ENCODE measurements at regions not wholly inside any gene's neighbourhood (a gene's known extent, or its start where the extent isn't known, plus 50 kb on each side); places are given as distances from the start of the nearest gene placed in this dataset.

DNA sequence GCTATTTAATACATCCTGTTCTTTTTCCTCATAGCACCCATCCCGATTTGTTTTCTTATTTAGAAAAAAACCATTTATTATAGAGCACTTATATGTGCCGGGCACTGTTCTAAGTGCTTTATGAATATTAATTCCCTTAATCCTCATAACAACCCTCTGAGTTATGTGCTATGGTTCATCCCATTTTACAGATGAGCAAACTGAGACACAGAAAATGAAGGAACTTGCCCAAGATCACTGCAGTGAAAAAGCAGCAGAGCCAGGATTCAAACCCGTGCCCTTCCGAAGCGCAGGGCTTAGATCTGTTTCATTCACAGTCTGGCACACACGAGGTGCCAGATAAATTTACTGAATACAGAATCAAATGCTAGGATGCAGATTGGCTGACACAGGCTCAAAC lies 85.1 kb upstream of the ZC3H12A start:
- Histone ChIP-seq H3K4me3 (replicated peaks in 1 of 3; ENCODE audit: insufficient read depth in 1 of 3, low read depth in 1 of 3, low read length in 3 of 3) (no peak overlapping the region), H3K27me3 (ENCODE audit: control insufficient read depth in 2 of 2, insufficient read depth in 2 of 2, low read length in 2 of 2) (no peaks in the 10 kb centered on the region), H3K27ac (ENCODE audit: insufficient read depth, low read depth, low read length) (no peak overlapping the region), H3K4me1 (ENCODE audit: control insufficient read depth, extremely low read depth, insufficient read depth, low read length) (no peaks in the 10 kb centered on the region), H2AFZ (ENCODE audit: low read depth, low read length) (no peak overlapping the region), H3K36me3 (ENCODE audit: control insufficient read depth in 2 of 2, extremely low read depth in 1 of 2, insufficient read depth in 2 of 2, low read length in 2 of 2) (no peaks in the 10 kb centered on the region), H4K20me1 (replicated peaks; ENCODE audit: control insufficient read depth, extremely low read depth, insufficient read depth, low read length) (no peaks in the 10 kb centered on the region), H3K9me1 (replicated peaks; ENCODE audit: control insufficient read depth, extremely low read depth, insufficient read depth, low read length) (no peaks in the 10 kb centered on the region), H3K79me2 (ENCODE audit: control insufficient read depth, insufficient read depth, low read length) (no peaks in the 10 kb centered on the region), H3K9me3 (replicated peaks; ENCODE audit: control insufficient read depth, insufficient read depth, low read length) (no peaks in the 10 kb centered on the region), H3K4me2 (ENCODE audit: insufficient read depth, low read length) (no peak overlapping the region), H3K9ac (replicated peaks; ENCODE audit: extremely low read depth, insufficient read depth, low read length) (no peak overlapping the region)
- FAIRE-seq, result no peak
- CTCF ChIA-PET, result no interaction called here
- TF ChIP-seq, protein P1, sequence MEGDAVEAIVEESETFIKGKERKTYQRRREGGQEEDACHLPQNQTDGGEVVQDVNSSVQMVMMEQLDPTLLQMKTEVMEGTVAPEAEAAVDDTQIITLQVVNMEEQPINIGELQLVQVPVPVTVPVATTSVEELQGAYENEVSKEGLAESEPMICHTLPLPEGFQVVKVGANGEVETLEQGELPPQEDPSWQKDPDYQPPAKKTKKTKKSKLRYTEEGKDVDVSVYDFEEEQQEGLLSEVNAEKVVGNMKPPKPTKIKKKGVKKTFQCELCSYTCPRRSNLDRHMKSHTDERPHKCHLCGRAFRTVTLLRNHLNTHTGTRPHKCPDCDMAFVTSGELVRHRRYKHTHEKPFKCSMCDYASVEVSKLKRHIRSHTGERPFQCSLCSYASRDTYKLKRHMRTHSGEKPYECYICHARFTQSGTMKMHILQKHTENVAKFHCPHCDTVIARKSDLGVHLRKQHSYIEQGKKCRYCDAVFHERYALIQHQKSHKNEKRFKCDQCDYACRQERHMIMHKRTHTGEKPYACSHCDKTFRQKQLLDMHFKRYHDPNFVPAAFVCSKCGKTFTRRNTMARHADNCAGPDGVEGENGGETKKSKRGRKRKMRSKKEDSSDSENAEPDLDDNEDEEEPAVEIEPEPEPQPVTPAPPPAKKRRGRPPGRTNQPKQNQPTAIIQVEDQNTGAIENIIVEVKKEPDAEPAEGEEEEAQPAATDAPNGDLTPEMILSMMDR (IDR thresholded peaks at IDR 0.05; ENCODE audit: extremely low read depth in 1 of 2, insufficient read depth in 1 of 2, low read depth in 1 of 2, low read length in 2 of 2), result no peak
- TF ChIP-seq JUN (IDR thresholded peaks at IDR 0.05; ENCODE audit: borderline replicate concordance, insufficient read depth, insufficient read length, low read depth) (no peak), POLR2AphosphoS5 (IDR thresholded peaks at IDR 0.05; ENCODE audit: insufficient read depth, low read depth, low read length) (no peak), FOS (IDR thresholded peaks at IDR 0.05; ENCODE audit: borderline replicate concordance, insufficient read depth, low read length) (no peak), GATA2 (IDR thresholded peaks at IDR 0.05; ENCODE audit: insufficient read depth, insufficient read length, low read depth, low read length) (no peak), POLR2A (IDR thresholded peaks at IDR 0.05; ENCODE audit: low read depth, low read length) (no peak), MYC (IDR thresholded peaks at IDR 0.05; ENCODE audit: low read depth, low read length) (no peak), EZH2 (IDR thresholded peaks at IDR 0.05; ENCODE audit: borderline replicate concordance, low read depth, low read length, severe bottlenecking) (no peak)
- TF ChIP-seq, protein P2, sequence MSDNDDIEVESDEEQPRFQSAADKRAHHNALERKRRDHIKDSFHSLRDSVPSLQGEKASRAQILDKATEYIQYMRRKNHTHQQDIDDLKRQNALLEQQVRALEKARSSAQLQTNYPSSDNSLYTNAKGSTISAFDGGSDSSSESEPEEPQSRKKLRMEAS (IDR thresholded peaks at IDR 0.05; ENCODE audit: insufficient read depth, insufficient read length), result no peak
- intact Hi-C loops (cut with micrococcal nuclease), result no loop called here
- no TSS peak for BruUV-seq (replicated peaks)
- POLR2A ChIA-PET, result no interaction called here
- no peak for DNase-seq (ENCODE audit: low read depth, low spot score)
- dilution Hi-C loops (cut with MboI; ENCODE audit: extremely low pct_ligation_motif_present, low sequenced_read_pairs), result no loop called here

Measured in endothelial cell of umbilical vein (primary cell).